KMS-11 (cell line): ENCODE measurements at regions not wholly inside any gene's neighbourhood (a gene's known extent, or its start where the extent isn't known, plus 50 kb on each side); places are given as distances from the start of the nearest gene placed in this dataset.

Experiments used
- H2AFZ ChIP-seq: fragments of 200-600 bp; sonication (generic); 2 replicates; pipeline ENCODE4 v1.6.1; 2016; ENCODE audit warnings: antibody characterized with exemption, mixed run types, low read depth
- H3K27ac ChIP-seq: fragments of 200-600 bp; sonication (generic); 2 replicates; pipeline ENCODE4 v1.6.1; 2016; ENCODE audit warnings: mild to moderate bottlenecking, mixed run types
- H3K27me3 ChIP-seq: fragments of 200-600 bp; sonication (generic); 2 replicates; pipeline ENCODE4 v1.6.1; 2017; ENCODE audit warnings: mild to moderate bottlenecking, low read depth, mixed run types, moderate library complexity; ENCODE audit not compliant: insufficient read depth
- H3K36me3 ChIP-seq: fragments of 200-600 bp; sonication (generic); 2 replicates; pipeline ENCODE4 v1.6.1; 2017; ENCODE audit warnings: mild to moderate bottlenecking, mixed run types; ENCODE audit not compliant: insufficient read depth
- H3K4me1 ChIP-seq: fragments of 200-600 bp; sonication (generic); 2 replicates; pipeline ENCODE4 v1.6.1; 2016; ENCODE audit warnings: mild to moderate bottlenecking, low read depth, mixed run types; ENCODE audit not compliant: poor library complexity, severe bottlenecking
- H3K4me2 ChIP-seq: fragments of 200-600 bp; sonication (generic); 2 replicates; pipeline ENCODE4 v1.7.0; 2016; ENCODE audit warnings: mild to moderate bottlenecking, mixed run types
- H3K4me3 ChIP-seq: fragments of 200-600 bp; sonication (generic); IDR thresholded peaks from 2 replicates; pipeline ENCODE4 v1.6.1; 2017; ENCODE audit warnings: low read depth, low read length, mixed read lengths; ENCODE audit not compliant: insufficient read depth
- H3K79me2 ChIP-seq: fragments of 200-600 bp; sonication (generic); 2 replicates; pipeline ENCODE4 v1.6.1; 2016; ENCODE audit warnings: low read depth, mixed run types; ENCODE audit not compliant: insufficient read depth
- H3K9ac ChIP-seq: fragments of 200-600 bp; sonication (generic); 2 replicates; pipeline ENCODE4 v1.6.1; 2016; ENCODE audit warnings: mild to moderate bottlenecking, mixed run types
- H4K20me1 ChIP-seq: fragments of 200-600 bp; sonication (generic); 2 replicates; pipeline ENCODE4 v1.6.1; 2016; ENCODE audit warnings: mild to moderate bottlenecking, mixed run types; ENCODE audit not compliant: insufficient read depth
- CTCF ChIP-seq: fragments of 200-600 bp; sonication (generic); conservative IDR thresholded peaks from 2 replicates; pipeline ENCODE4 v1.6.1; 2017; ENCODE audit warnings: low read depth, mild to moderate bottlenecking, antibody characterized with exemption, low read length, moderate library complexity, mixed read lengths

- Histone ChIP-seq H3K27ac (no peak overlapping the region), H3K4me1 (peaks cover 7% of the 10 kb centered on the region), H3K36me3 (no peaks in the 10 kb centered on the region), H3K9ac (no peak overlapping the region), H3K4me3 (no peak overlapping the region), H2AFZ (peak overlapping the region; percentile 14; the same call in 1 of the 2 replicates), H3K27me3 (no peaks in the 10 kb centered on the region), H3K4me2 (no peak overlapping the region; the same call in 1 of the 2 replicates), H3K79me2 (no peaks in the 10 kb centered on the region), H4K20me1 (no peaks in the 10 kb centered on the region)
- TF ChIP-seq CTCF, result no peak
Observed at GRCh38 chr4:13793020-13793710, 165.6 kb upstream of the BOD1L1 start.

- no peaks in the 10 kb centered on the region for H3K27me3 ChIP-seq
- no peaks in the 10 kb centered on the region for H4K20me1 ChIP-seq
- no peak overlapping the region for H3K4me3 ChIP-seq
- H3K4me2 ChIP-seq, result no peak overlapping the region
- no peak overlapping the region for H2AFZ ChIP-seq
- H3K27ac ChIP-seq, result no peak overlapping the region
- H3K36me3 ChIP-seq, result no peaks in the 10 kb centered on the region
- no peaks in the 10 kb centered on the region for H3K79me2 ChIP-seq
- peaks cover 7% of the 10 kb centered on the region for H3K4me1 ChIP-seq
- TF ChIP-seq CTCF, result no peak
- no peak overlapping the region for H3K9ac ChIP-seq
Observed at GRCh38 chr4:13794819-13795565, 167.5 kb upstream of the BOD1L1 start.

- H3K4me3 ChIP-seq, result no peak overlapping the region
- no peak overlapping the region for H3K27ac ChIP-seq
- no peak for TF ChIP-seq CTCF
- H2AFZ ChIP-seq, result no peak overlapping the region
- no peak overlapping the region for H3K9ac ChIP-seq
- H3K4me2 ChIP-seq, result no peak overlapping the region
- peaks cover 7% of the 10 kb centered on the region for H3K4me1 ChIP-seq
- no peaks in the 10 kb centered on the region for H4K20me1 ChIP-seq
- no peaks in the 10 kb centered on the region for H3K36me3 ChIP-seq
- no peaks in the 10 kb centered on the region for H3K27me3 ChIP-seq
- no peaks in the 10 kb centered on the region for H3K79me2 ChIP-seq
Observed at GRCh38 chr4:13797061-13797460, 169.5 kb upstream of the BOD1L1 start.

- no peaks in the 10 kb centered on the region for H3K79me2 ChIP-seq
- no peaks in the 10 kb centered on the region for H3K4me1 ChIP-seq
- no peaks in the 10 kb centered on the region for H4K20me1 ChIP-seq
- TF ChIP-seq CTCF, result no peak
- H3K27ac ChIP-seq, result no peak overlapping the region
- no peaks in the 10 kb centered on the region for H3K27me3 ChIP-seq
- no peak overlapping the region for H3K4me3 ChIP-seq
- H3K36me3 ChIP-seq, result no peaks in the 10 kb centered on the region
- H3K4me2 ChIP-seq, result no peak overlapping the region
- no peak overlapping the region for H2AFZ ChIP-seq
- no peak overlapping the region for H3K9ac ChIP-seq
Observed at GRCh38 chr4:13815231-13815630, 187.7 kb upstream of the BOD1L1 start.
